A673 (cell line): ENCODE measurements at regions not wholly inside any gene's neighbourhood (a gene's known extent, or its start where the extent isn't known, plus 50 kb on each side); places are given as distances from the start of the nearest gene placed in this dataset.

ENCODE experiments used
- CTCF ChIP-seq: fragments of 300-800, 200-600 bp; sonication (generic); conservative IDR thresholded peaks from 2 replicates; pipeline ENCODE4 v1.5.1; 2017; ENCODE audit warnings: low read depth, mild to moderate bottlenecking, antibody characterized with exemption, low read length, moderate library complexity, mixed read lengths
- EZH2 ChIP-seq: fragments of 200-600 bp; sonication (generic); IDR thresholded peaks from 2 replicates; pipeline ENCODE4 v1.6.1; 2017; ENCODE audit warnings: borderline replicate concordance, low read depth, mild to moderate bottlenecking, mixed read lengths, antibody characterized with exemption, low read length; ENCODE audit not compliant: poor library complexity, severe bottlenecking

DNA sequence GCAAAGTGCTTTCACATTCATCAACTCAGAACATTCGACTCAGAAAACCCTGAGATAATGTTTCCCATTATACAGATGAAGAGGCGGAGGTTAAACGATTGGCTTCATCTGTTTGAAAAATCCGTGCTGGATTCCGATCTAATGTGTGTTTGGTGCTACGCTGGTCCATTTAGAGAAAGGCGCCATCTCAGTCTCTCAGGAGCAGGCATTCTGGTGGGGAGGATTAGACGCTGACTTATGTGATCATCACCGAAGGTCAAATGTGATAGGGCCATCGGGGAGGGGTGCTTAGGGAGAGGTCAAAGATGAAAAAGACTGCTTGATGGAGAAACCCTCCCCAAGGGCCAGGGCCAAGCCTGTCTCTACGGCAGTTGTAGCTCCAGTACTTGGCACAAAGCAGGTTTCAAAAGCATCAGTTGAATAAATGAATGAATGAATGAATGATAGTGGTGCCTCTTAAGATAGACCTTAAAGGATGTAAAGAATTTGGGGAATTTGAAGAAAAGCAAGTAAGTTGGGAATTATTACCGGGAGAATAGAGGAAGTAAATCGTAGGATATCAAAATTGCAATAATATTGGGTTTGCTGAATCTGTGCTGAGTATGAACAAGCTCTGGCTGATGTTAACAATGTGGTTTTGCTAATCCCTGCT lies 160.6 kb upstream of the SHB start:
- TF ChIP-seq CTCF: no peak
- TF ChIP-seq EZH2: no peak
